ENCODE measurements at regions not wholly inside any gene's neighbourhood (a gene's known extent, or its start where the extent isn't known, plus 50 kb on each side); places are given as distances from the start of the nearest gene placed in this dataset.

GRCh38 chr4:132026166-132026565, 1122.9 kb upstream of the PCDH10 start:
- WGBS = 27% methylated on average over 4 of the region's 4 CpGs
- H3K9me3 ChIP-seq = no peaks in the 10 kb centered on the region
- no peaks in the 10 kb centered on the region for H3K36me3 ChIP-seq
- no peak overlapping the region for H3K27ac ChIP-seq
- no peaks in the 10 kb centered on the region for H3K27me3 ChIP-seq (replicated peaks; ENCODE audit: insufficient read depth)
- no peaks in the 10 kb centered on the region for H3K4me1 ChIP-seq (replicated peaks)
- no peak for DNase-seq (ENCODE audit: low spot score)
- no peak for TF ChIP-seq POLR2A (IDR thresholded peaks at IDR 0.05)
- intact Hi-C loops (cut with DNase I) = no loop called here
- H3K4me3 ChIP-seq = no peak overlapping the region

- intact Hi-C loops (cut with DNase I) = no loop called here
Measured at GRCh38 chr4:132026816-132027215, 1122.3 kb upstream of the PCDH10 start.

DNA sequence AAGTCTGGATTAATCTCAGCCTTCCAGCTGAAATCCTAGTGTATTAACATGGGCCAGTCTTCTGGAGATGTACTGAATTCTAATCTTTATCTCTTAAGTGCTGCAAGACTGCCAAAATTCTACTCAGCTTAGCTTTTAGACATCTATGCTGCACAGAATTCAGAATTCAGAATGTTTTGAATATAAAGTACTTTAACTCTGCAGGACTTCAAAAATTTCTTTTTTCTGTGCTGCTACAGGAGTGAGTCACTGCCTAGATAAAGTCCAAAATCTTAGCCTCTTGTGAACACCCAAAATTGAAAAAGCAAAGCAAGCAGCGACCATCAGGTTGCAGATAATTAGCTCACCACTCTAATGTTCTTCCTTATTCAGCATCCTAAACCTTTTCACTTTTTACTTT, 1092.6 kb upstream of the PCDH10 start:
- Histone ChIP-seq H3K9me3 (no peaks in the 10 kb centered on the region), H3K27me3 (replicated peaks; ENCODE audit: insufficient read depth) (no peaks in the 10 kb centered on the region), H3K27ac (no peak overlapping the region), H3K36me3 (no peaks in the 10 kb centered on the region), H3K4me3 (no peak overlapping the region), H3K4me1 (replicated peaks) (no peaks in the 10 kb centered on the region)
- 93% methylated on average over 1 of the region's 1 CpG for WGBS
- no peak for DNase-seq (ENCODE audit: low spot score)
- intact Hi-C loops (cut with DNase I) = no loop called here
- TF ChIP-seq CTCF (IDR thresholded peaks at IDR 0.05) (no peak), POLR2A (IDR thresholded peaks at IDR 0.05) (no peak), POLR2AphosphoS5 (IDR thresholded peaks at IDR 0.05) (no peak)

More at GRCh38 chr4:132026816-132027215, 1122.3 kb upstream of the PCDH10 start:
- H3K36me3 ChIP-seq = no peaks in the 10 kb centered on the region
- WGBS = 45% methylated on average over 4 of the region's 4 CpGs
- H3K27me3 ChIP-seq (replicated peaks; ENCODE audit: insufficient read depth) = no peaks in the 10 kb centered on the region
- DNase-seq (ENCODE audit: low spot score) = no peak
- H3K9me3 ChIP-seq = no peaks in the 10 kb centered on the region
- H3K27ac ChIP-seq = no peak overlapping the region
- no peaks in the 10 kb centered on the region for H3K4me1 ChIP-seq (replicated peaks)
- TF ChIP-seq POLR2AphosphoS5 (IDR thresholded peaks at IDR 0.05) = no peak
- no peak for TF ChIP-seq CTCF (IDR thresholded peaks at IDR 0.05)
- no peak for TF ChIP-seq POLR2A (IDR thresholded peaks at IDR 0.05)
- no peak overlapping the region for H3K4me3 ChIP-seq

DNA sequence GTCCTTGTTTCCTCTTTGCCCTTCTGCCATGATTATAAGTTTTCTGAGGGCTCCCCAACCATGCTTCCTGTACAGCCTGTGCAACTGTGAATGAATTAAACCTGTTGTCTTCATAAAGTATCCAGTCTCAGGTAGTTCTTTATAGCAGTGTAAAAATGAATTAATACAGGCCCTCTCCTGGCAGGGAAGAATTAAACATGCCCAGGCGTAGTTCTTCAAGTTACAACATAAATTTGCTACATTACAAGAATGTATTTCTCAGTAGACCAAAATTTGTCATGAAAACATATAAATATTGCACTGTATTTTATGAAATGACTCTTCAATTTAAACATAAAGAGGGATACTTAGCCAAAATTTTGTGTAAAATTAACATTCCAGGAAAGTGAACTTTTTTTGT, 1089.9 kb upstream of the PCDH10 start:
- no peak overlapping the region for H3K27ac ChIP-seq
- H3K27me3 ChIP-seq (replicated peaks; ENCODE audit: insufficient read depth) = no peaks in the 10 kb centered on the region
- H3K4me3 ChIP-seq = no peak overlapping the region
- 87% methylated on average over 1 of the region's 1 CpG for WGBS
- no peaks in the 10 kb centered on the region for H3K36me3 ChIP-seq
- no peak for DNase-seq (ENCODE audit: low spot score)
- intact Hi-C loops (cut with DNase I) = no loop called here
- no peaks in the 10 kb centered on the region for H3K4me1 ChIP-seq (replicated peaks)
- H3K9me3 ChIP-seq = no peaks in the 10 kb centered on the region
- no peak for TF ChIP-seq POLR2AphosphoS5 (IDR thresholded peaks at IDR 0.05)
- no peak for TF ChIP-seq POLR2A (IDR thresholded peaks at IDR 0.05)
- TF ChIP-seq CTCF (IDR thresholded peaks at IDR 0.05) = no peak

DNA sequence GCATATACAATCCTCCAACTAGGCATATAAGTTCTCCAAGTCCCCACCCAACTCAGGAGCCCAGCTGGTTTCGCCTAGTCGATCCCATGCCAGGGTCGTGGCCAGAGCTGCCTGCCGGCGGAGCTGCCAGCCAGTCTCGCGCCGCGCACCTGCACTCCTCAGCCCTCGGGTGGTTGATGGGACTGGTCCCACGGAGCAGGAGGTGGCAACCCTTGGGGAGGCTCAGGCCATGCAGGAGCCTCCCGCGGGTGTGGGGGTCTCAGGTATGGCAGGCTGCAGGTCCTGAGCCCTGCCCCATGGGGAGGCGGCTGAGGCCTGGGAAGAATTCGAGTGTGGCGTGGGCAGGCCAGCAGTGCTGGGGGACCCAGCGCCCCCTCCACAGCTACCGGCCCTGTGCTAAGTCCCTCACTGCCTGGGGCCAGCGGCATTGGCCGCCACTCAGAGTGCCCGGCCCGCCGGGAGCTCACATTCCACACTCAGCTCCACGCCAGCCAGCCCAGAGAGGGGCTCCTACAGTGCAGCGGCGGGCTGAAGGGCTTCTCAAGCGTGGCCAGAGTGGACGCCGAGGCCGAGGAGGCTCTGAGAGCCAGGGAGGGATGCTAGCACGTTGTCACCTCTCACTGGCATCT, 1086.4 kb upstream of the PCDH10 start:
- Histone ChIP-seq H3K4me1 (replicated peaks) (no peaks in the 10 kb centered on the region), H3K36me3 (no peaks in the 10 kb centered on the region), H3K4me3 (no peak overlapping the region), H3K9me3 (no peaks in the 10 kb centered on the region), H3K27me3 (replicated peaks; ENCODE audit: insufficient read depth) (no peaks in the 10 kb centered on the region), H3K27ac (no peak overlapping the region)
- intact Hi-C loops (cut with DNase I) = no loop called here
- TF ChIP-seq POLR2AphosphoS5 (IDR thresholded peaks at IDR 0.05) (no peak), POLR2A (IDR thresholded peaks at IDR 0.05) (no peak), CTCF (IDR thresholded peaks at IDR 0.05) (no peak)
- 96% methylated on average over 27 of the region's 31 CpGs for WGBS
- DNase-seq (ENCODE audit: low spot score) = no peak

All from prostate gland (tissue), 2 donors.